ENCODE measurements at regions not wholly inside any gene's neighbourhood (a gene's known extent, or its start where the extent isn't known, plus 50 kb on each side); places are given as distances from the start of the nearest gene placed in this dataset.

DNA sequence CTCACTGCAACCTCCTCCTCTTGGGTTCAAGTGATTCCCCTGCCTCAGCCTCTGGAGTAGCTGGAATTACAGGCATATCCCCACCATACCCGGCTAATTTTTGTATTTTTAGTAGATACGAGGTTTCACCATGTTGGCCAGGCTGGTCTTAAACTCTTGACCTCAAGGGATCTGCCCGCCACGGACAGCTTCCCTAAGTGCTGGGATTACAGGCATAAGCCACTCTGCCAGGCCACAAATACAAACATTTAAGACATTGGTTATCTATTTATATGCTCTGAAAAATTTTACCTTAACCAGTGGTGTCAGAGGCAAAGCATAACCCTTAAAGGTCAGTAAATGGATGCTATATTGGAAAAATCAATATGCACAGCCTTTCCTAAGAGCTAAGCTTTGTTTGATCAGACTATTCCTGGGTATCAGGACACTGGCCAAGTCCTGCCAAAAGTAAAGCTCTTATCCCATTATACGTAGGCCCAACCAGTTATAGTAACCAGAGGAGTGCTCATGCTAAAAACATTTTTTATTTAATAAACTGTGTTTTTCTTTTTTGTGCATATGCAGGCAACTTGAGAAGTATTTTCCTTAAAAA lies 56.4 kb upstream of the STARD13 start:
- Histone ChIP-seq H3K4me1 (ENCODE audit: control insufficient read depth in 4 of 4, insufficient read depth in 4 of 4, low read length in 3 of 4) (no peaks in the 10 kb centered on the region), H3K27me3 (ENCODE audit: control insufficient read depth in 4 of 4, insufficient read depth in 4 of 4, low read length in 3 of 4) (no peaks in the 10 kb centered on the region), H3K27ac (ENCODE audit: low read depth in 1 of 2, low read length in 2 of 2) (no peak overlapping the region), H3K36me3 (ENCODE audit: control insufficient read depth in 4 of 4, insufficient read depth in 3 of 4, low read depth in 1 of 4, low read length in 3 of 4) (no peaks in the 10 kb centered on the region), H3K9ac (ENCODE audit: low read depth in 1 of 2, low read length in 2 of 2) (no peak overlapping the region), H3K4me3 (ENCODE audit: low read depth in 1 of 3, low read length in 3 of 3) (no peak overlapping the region), H3K9me3 (ENCODE audit: control insufficient read depth in 4 of 4, low read length in 3 of 4) (no peaks in the 10 kb centered on the region)
- TF ChIP-seq EGR1 (IDR thresholded peaks at IDR 0.05; ENCODE audit: low read depth in 2 of 2) (peak in 1 of 2 donors; percentile 14), RXRA (IDR thresholded peaks at IDR 0.05) (peak; percentile 55 to 71), JUND (IDR thresholded peaks at IDR 0.05) (peak in 1 of 2 donors; percentile 14), NR2F2 (IDR thresholded peaks at IDR 0.05) (peak; percentile 47), CTCF (IDR thresholded peaks at IDR 0.05; ENCODE audit: low read depth, low read length, missing input control) (no peak), GABPA (IDR thresholded peaks at IDR 0.05 in 1 of 2, conservative IDR thresholded peaks at IDR 0.05 in 1 of 2) (no peak), RAD21 (IDR thresholded peaks at IDR 0.05) (peak; percentile 16 to 58), HNF4G (IDR thresholded peaks at IDR 0.05) (no peak), ZBTB33 (IDR thresholded peaks at IDR 0.05) (no peak), SP1 (IDR thresholded peaks at IDR 0.05) (peak; percentile 45), YY1 (IDR thresholded peaks at IDR 0.05) (peak; percentile 37), HNF4A (conservative IDR thresholded peaks at IDR 0.05) (peak; percentile 29 to 50), FOXA1 (IDR thresholded peaks at IDR 0.05) (peak; percentile 41), TAF1 (conservative IDR thresholded peaks at IDR 0.05) (no peak), FOXA2 (IDR thresholded peaks at IDR 0.05) (peak; percentile 20), ATF3 (IDR thresholded peaks at IDR 0.05) (no peak), MAX (IDR thresholded peaks at IDR 0.05) (no peak)
- TF ChIP-seq, protein P1, sequence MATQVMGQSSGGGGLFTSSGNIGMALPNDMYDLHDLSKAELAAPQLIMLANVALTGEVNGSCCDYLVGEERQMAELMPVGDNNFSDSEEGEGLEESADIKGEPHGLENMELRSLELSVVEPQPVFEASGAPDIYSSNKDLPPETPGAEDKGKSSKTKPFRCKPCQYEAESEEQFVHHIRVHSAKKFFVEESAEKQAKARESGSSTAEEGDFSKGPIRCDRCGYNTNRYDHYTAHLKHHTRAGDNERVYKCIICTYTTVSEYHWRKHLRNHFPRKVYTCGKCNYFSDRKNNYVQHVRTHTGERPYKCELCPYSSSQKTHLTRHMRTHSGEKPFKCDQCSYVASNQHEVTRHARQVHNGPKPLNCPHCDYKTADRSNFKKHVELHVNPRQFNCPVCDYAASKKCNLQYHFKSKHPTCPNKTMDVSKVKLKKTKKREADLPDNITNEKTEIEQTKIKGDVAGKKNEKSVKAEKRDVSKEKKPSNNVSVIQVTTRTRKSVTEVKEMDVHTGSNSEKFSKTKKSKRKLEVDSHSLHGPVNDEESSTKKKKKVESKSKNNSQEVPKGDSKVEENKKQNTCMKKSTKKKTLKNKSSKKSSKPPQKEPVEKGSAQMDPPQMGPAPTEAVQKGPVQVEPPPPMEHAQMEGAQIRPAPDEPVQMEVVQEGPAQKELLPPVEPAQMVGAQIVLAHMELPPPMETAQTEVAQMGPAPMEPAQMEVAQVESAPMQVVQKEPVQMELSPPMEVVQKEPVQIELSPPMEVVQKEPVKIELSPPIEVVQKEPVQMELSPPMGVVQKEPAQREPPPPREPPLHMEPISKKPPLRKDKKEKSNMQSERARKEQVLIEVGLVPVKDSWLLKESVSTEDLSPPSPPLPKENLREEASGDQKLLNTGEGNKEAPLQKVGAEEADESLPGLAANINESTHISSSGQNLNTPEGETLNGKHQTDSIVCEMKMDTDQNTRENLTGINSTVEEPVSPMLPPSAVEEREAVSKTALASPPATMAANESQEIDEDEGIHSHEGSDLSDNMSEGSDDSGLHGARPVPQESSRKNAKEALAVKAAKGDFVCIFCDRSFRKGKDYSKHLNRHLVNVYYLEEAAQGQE (IDR thresholded peaks at IDR 0.05), result no peak
- WGBS, result 79% methylated on average over 5 of the region's 5 CpGs
- DNase-seq (ENCODE audit: low spot score), result no peak
